ENCODE measurements at regions not wholly inside any gene's neighbourhood (a gene's known extent, or its start where the extent isn't known, plus 50 kb on each side); places are given as distances from the start of the nearest gene placed in this dataset.
"Not testable (repeated sequence)": the region's sequence is repeated elsewhere in the genome, so short reads cannot be mapped to it uniquely, and the experiment has no call there.

DNA sequence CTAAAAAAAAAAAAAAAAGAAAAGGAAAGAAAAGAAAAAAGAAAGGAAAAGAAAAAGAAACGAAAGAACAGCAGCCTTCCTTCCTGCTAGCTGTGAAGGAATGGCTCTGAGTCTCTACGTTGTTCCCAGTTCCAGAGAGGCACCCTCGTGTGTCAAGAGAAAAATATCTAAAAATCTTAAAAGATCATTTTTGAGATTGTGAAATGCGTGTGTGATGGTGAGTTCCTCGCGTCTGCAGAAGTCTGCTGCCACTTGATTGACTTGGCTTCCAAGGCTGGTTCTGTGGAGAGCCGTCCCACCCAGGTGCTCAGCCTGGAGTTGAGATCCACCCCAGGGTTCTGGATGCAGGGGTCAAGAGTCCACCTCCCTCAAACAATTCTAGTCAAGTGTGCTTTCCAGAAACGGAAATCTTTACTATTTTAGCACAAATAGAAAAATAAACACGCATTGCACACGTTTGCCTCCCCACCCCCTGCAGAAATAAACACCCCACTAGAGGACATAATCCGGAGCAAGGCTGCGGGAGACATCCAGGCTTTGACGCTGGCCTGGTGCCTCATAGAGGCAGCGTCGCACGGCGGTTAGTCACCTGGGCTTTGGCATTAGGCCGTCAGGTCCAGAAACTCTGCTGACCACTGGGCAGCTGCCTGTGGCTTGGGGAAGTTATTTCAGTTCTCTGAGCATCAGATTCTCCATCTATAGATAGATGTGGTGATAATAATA, 265.4 kb downstream of the FAM43A start:
- DNase-seq (ENCODE audit: low read depth) = no peak

- DNase-seq (ENCODE audit: low read depth) = not testable (repeated sequence)
Measured at GRCh38 chr3:194951629-194951920, 265.9 kb downstream of the FAM43A start.

- no peak for DNase-seq (ENCODE audit: low read depth)
Measured at GRCh38 chr3:194951931-194952582, 266.4 kb downstream of the FAM43A start.

GRCh38 chr3:194952841-194953241, 267.2 kb downstream of the FAM43A start:
- no peak for DNase-seq (ENCODE audit: low read depth)

DNA sequence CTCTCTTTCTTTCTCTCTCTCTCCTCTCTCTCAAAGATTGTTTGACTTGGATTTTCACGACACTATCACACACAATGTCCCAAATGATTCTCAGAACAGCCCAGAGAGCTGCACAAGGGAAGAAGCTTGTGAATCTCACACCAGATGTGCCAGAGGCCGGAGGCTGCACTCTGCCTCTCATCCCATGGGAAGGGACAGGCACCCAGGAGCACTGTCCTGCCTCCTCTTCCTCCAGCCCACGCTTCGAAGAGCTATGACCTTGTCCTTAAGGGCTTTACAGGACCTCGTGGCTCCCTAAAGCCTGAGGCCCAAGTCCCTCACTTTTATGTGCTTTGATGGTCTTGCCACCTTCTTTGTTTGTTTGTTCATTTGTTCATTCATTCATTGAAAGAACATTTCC, 267.6 kb downstream of the FAM43A start:
- DNase-seq (ENCODE audit: low read depth) = no peak

DNA sequence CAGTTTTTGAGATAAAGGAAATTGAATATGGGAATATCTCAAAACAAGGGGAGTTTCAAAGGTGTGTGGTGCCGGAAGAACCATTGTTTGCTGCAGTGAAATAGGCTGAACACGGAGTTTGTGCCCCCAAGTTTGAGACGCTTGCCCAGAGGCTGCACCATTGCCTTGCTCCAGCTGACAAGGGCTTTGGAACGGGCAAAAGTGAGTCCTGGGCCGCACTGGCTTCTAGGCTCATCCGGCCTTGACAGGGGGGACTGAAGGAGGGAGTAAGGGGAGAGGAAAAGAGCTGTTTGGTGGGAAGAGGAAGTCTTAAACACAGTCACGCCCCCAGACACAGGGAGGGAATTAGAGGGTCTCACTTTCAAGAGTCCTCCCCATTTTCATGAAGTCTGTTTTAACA, 269.9 kb downstream of the FAM43A start:
- no peak for DNase-seq (ENCODE audit: low read depth)

GRCh38 chr3:194955979-194956696, 270.5 kb downstream of the FAM43A start:
- DNase-seq (ENCODE audit: low read depth) = no peak

DNA sequence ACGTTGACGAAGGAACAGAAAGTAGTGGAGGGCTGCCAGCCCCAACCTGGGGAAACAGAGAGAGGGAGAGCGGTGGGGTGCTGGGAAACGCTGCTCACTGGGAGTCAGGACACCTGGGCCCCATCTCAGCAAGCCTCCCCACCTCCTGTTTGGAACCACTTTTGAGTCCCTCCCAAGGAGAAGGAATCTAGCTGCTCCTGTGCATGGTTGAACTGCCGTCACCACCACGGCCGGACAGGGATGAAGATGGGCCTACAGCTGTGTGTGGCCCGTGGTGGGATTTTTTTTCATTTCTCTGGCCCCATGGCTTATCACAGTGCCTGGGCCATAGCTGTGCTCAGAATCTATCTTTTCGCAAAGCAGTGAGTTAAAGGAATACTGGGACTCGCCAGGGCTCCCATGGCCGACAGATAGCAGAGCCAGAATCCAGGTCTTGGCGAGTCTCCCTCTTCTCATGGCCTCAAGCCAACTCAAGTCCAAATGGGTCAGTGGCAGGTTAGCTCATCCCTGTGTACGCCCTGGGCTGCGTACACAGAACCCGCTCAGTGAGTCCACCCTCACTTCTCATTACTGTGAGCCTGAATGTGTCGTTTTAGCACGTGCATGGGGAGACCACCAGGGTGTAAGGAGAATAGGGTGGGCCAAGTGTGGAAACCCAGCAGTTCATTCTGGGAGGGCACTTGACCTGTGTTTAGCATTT, 271.2 kb downstream of the FAM43A start:
- DNase-seq (ENCODE audit: low read depth) = no peak

- no peak for DNase-seq (ENCODE audit: low read depth)
Measured at GRCh38 chr3:194957743-194958240, 272.1 kb downstream of the FAM43A start.

DNA sequence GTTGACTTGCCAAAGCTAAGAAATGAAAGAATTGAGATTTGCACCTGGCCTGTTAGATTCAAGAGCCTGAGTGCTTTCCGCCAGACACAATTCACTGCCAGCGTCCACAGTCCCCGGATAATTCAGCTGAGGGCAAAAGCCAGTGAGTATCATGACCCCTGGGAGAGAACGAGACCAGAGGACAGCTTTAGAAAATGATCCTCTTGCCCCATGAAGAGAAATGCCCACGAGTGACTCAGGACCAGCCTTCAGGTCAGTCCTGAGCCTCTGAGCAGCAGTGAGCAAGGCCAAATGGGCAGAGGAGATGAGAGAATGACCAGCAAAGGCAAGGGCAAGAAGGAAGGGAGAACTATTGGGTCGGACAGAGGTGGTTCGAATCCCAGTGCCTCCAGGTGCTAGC, 273.5 kb downstream of the FAM43A start:
- no peak for DNase-seq (ENCODE audit: low read depth)

DNA sequence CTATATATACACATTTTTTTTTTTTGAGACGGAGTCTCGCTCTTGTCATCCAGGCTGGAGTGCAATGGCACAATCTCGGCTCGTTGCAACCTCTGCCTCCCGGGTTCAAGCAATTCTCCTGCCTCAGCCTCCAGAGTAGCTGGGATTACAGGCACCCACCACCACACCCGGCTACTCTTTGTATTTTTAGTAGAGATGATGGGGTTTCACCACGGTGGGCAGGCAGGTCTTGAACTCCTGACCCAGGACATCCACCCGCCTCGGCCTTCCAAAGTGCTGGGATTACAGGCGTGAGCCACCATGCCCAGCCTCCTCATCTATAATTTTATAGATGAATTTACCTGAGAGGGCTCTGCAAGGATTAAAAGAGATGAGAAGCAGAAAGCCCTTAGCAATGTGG, 274.0 kb downstream of the FAM43A start:
- DNase-seq (ENCODE audit: low read depth) = not testable (repeated sequence)

DNA sequence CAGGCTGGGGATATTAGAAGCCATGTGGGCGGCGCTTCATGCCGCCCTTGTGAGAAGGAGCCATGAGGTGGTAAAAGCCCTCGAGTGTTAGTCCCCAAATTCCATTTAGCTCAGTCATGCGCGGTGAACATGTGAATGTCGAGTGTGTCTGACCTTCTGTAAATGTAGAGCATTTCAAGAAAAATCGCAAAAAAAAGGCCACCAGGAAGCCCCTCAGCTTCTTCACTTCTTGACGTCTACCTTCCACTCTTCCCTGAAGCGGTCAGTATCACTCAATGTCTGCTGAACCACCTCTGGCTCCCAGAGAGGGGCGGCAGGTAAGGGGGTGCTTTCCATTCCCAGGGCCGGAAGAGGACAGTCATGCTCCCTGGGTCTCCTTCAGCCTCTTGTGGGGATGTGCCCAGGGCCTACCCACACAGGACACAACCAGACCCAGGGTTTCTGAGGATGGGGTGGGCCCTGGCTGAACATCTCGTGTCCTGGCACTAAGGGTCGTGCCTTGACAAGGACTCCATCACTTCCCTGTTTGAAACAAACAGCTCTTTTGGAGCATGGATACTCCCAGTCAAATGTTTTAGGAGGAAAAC, 274.9 kb downstream of the FAM43A start:
- DNase-seq (ENCODE audit: low read depth) = no peak

DNA sequence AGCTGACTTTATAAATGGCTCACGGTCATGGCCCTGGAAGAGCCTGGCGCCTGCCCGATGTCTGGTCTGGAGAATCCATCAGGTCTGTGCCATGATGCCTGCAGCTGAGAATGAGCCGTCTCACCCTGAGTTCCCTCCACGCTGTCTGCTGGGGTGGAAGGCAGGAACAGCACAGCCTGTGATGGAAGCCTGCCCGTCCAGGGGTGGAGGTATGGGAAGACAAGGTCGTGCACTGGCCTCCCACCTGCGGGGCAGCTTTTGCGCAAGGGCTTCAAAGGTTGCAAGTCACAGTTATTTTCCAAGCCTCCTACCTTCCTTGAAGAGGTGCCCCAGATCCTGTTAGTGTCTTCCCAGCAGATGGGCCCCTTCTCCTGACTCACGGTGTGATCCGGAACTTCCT, 275.5 kb downstream of the FAM43A start:
- DNase-seq (ENCODE audit: low read depth) = no peak

DNA sequence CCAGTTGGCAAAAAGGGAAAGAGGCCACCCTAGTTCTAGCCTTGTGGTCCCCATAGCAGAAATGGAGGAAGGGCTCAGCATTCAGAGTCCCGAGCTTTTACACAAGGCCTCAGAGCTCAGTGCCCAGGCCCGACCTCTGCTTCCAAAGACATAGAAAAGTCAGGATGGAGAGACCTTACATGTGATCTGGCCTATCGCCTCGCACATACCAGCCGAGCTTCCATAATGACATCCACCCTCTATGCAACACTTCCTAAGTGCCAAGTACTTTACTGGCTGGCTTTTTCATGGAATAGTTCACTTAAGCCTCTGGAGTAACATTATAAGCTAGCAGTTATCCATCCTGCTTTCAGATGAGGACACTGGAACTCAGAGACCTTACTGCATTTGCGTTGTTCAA, 275.9 kb downstream of the FAM43A start:
- no peak for DNase-seq (ENCODE audit: low read depth)

DNA sequence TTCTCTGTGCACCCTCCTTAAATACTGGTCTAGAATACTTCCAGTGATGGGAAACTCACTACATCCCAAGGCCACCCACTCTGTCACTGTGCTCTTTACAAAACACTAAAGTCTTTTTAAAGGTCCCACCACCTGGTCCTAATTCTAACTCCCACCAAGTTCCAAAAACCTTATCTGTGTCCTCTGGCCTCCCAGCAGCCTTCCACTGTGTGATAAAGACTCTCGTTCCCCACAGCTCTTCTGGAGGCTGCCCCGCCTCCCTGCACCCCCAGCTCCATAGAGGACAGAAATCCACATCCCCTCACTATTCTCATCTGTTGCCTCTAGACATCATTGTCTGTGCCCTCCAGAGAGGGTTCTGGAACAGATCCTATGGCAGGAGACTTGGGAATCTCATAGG, 276.4 kb downstream of the FAM43A start:
- DNase-seq (ENCODE audit: low read depth) = no peak

GRCh38 chr3:194964809-194965208, 279.1 kb downstream of the FAM43A start:
- no peak for DNase-seq (ENCODE audit: low read depth)

DNA sequence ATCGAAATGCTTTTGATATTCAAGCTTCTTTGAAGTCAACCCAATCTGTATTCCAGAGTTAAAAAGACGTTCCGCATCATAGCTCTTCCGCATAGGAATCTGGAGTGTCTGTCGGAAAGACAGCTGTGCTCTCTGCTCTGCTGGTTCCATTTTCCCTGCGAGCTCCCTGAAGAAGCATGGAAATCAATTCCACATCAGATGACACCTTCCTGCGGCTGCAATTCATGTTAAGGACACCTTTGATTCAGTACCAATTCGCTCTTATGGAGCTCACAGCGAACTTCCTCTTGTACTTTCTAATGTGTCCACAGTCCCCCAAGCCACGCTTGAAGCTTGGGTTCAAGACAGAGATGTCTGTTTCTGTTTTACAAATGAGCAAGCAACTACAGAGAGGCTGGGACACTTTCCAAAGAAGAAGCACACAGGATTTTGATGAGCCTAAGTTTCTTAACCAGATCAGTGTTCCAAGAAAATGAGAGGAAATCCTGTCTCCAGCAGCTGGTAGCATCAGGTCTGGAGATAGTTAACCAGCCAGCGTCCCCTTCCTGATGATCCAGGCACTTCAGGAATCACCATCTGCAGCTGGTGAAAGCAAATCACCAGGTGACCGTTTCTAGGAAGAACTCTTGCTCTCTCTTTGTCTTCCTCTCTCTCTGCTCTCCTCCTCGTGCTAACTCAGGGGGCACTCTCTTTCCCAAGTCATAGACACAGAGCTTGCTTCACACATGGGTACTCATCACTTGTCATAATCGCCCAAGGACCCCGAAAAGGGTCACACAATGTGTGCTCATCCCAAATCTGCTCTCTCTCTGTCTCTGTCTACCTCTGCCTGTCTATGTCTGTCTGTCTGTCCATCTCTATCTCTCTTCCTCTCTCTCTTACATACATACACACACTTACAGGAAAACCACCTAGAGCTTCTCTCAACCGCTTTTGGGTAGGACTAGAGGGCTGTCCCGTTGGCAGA, 281.8 kb downstream of the FAM43A start:
- DNase-seq (ENCODE audit: low read depth) = no peak

DNA sequence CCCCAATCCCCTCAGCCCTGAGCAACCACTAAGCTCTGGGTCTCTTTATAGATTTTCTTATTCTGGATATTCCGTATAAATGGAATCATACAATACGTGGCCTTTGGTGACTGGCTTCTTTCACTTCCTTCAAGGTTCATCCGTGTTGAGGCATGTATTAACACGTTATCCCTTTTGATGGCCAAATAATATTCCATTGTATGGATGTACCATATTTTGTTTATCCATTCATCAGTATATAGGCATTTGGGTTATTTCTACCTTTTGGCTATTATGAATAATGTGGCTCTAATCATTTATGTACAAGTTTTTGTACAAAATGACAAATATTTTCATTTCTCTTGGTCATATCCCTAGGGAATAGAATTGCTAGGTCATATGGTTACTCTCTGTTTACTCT, 284.4 kb downstream of the FAM43A start:
- no peak for DNase-seq (ENCODE audit: low read depth)

- DNase-seq (ENCODE audit: low read depth) = no peak
Measured at GRCh38 chr3:194971009-194971408, 285.3 kb downstream of the FAM43A start.

DNA sequence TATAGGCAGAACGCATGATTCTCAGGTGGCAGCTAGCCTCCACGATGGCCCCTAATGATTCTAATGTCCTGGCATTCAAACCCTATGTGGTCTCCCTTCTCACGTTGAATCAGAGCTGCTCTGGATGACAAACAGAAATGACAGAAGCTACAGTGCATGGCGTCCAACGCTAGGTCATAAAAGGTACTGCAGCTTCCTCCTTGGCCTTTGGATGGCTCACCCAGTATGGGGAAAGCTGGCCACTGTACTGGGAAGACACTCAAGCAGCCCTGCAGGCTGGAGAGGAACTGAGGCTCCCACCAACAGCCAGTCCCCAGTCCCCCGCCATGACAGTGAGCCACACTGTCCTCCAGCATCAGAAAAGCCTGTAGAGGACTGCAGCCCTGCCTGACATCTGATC, 286.3 kb downstream of the FAM43A start:
- no peak for DNase-seq (ENCODE audit: low read depth)

- DNase-seq (ENCODE audit: low read depth) = no peak
Measured at GRCh38 chr3:194972641-194973040, 287.0 kb downstream of the FAM43A start.
